Mesenchymal stem cell (in vitro differentiated cells and primary cell): ENCODE measurements at regions not wholly inside any gene's neighbourhood (a gene's known extent, or its start where the extent isn't known, plus 50 kb on each side); places are given as distances from the start of the nearest gene placed in this dataset.

Experiments
- DNase-seq: peaks from one replicate; pipeline ENCODE4 v3.0.0-alpha.2; 2013
- H2AFZ ChIP-seq: one replicate; pipeline ENCODE4 v1.6.1; 2013; ENCODE audit warnings: low read depth, mild to moderate bottlenecking, control low read depth, inconsistent platforms, low read length, moderate library complexity
- H2AK5ac ChIP-seq: 2 replicates; pipeline ENCODE4 v1.6.1; 2013; ENCODE audit warnings: low read length, moderate library complexity, mild to moderate bottlenecking, inconsistent platforms; ENCODE audit not compliant: severe bottlenecking
- H2BK120ac ChIP-seq: one replicate; pipeline ENCODE4 v1.6.1; 2013; ENCODE audit warnings: low read depth, mild to moderate bottlenecking, inconsistent platforms, low read length, moderate library complexity
- H2BK12ac ChIP-seq, 2 experiments: one replicate each; pipeline ENCODE4 v1.6.1; 2013; ENCODE audit warnings: inconsistent platforms in 2 of 2, low read length in 2 of 2, mild to moderate bottlenecking in 2 of 2, moderate library complexity in 2 of 2, control low read depth in 1 of 2
- H2BK15ac ChIP-seq: one replicate; pipeline ENCODE4 v1.6.1; 2013; ENCODE audit warnings: mild to moderate bottlenecking, low read depth, inconsistent platforms; ENCODE audit not compliant: poor library complexity, severe bottlenecking
- H2BK5ac ChIP-seq: 2 replicates; pipeline ENCODE4 v1.6.1; 2013; ENCODE audit warnings: low read depth, mild to moderate bottlenecking, low read length, control low read depth, inconsistent platforms; ENCODE audit not compliant: poor library complexity, severe bottlenecking
- H3K14ac ChIP-seq, 2 experiments: one replicate each; pipeline ENCODE4 v1.6.1; 2013; ENCODE audit warnings: inconsistent platforms in 2 of 2, low read length in 2 of 2, control low read depth in 1 of 2, mild to moderate bottlenecking in 1 of 2, moderate library complexity in 1 of 2
- H3K18ac ChIP-seq, 2 experiments: one replicate each; pipeline ENCODE4 v1.6.1; 2013; ENCODE audit warnings: inconsistent platforms in 2 of 2, low read length in 2 of 2, control low read depth in 1 of 2, low read depth in 1 of 2, mild to moderate bottlenecking in 1 of 2
- H3K23ac ChIP-seq, 2 experiments: one replicate each; pipeline ENCODE4 v1.6.1; 2013; ENCODE audit warnings: inconsistent platforms in 2 of 2, low read length in 2 of 2, mild to moderate bottlenecking in 2 of 2, moderate library complexity in 2 of 2, control low read depth in 1 of 2
- H3K27ac ChIP-seq: 2 replicates; pipeline ENCODE4 v1.5.1; 2013; ENCODE audit warnings: mild to moderate bottlenecking, moderate library complexity, low read length, control low read depth, inconsistent platforms; ENCODE audit not compliant: poor library complexity, severe bottlenecking
- H3K27me3 ChIP-seq, 2 experiments: 2 replicates each; pipeline versions ENCODE4 v1.6.1 to v1.7.0; 2013; ENCODE audit warnings: low read length in 2 of 2, mild to moderate bottlenecking in 2 of 2, moderate library complexity in 2 of 2, control low read depth in 1 of 2, inconsistent platforms in 1 of 2; ENCODE audit not compliant: control insufficient read depth in 1 of 2, insufficient read depth in 1 of 2
- H3K36me3 ChIP-seq, 2 experiments: 2 replicates each; pipeline versions ENCODE4 v1.6.1 to v1.7.0; 2013; ENCODE audit warnings: low read length in 2 of 2, control low read depth in 1 of 2, inconsistent platforms in 1 of 2, low read depth in 1 of 2, mild to moderate bottlenecking in 1 of 2; ENCODE audit not compliant: insufficient read depth in 2 of 2, control insufficient read depth in 1 of 2
- H3K4ac ChIP-seq, 2 experiments: one replicate each; pipeline ENCODE4 v1.6.1; 2013; ENCODE audit warnings: inconsistent platforms in 2 of 2, low read length in 2 of 2, mild to moderate bottlenecking in 2 of 2, moderate library complexity in 2 of 2, control low read depth in 1 of 2, low read depth in 1 of 2
- H3K4me1 ChIP-seq: 2 replicates; pipeline ENCODE4 v1.6.1; 2013; ENCODE audit warnings: low read depth, low read length, control low read depth; ENCODE audit not compliant: control insufficient read depth, insufficient read depth
- H3K4me2 ChIP-seq: 2 replicates; pipeline ENCODE4 v1.6.1; 2013; ENCODE audit warnings: low read length, mild to moderate bottlenecking, inconsistent platforms; ENCODE audit not compliant: poor library complexity, severe bottlenecking
- H3K4me3 ChIP-seq, 2 experiments: 2 replicates each; pipeline versions ENCODE4 v1.5.1 to v1.7.0; 2013; ENCODE audit warnings: low read length in 2 of 2, mild to moderate bottlenecking in 2 of 2, control low read depth in 1 of 2, low read depth in 1 of 2; ENCODE audit not compliant: insufficient read depth in 1 of 2
- H3K79me1 ChIP-seq: replicated peaks from 2 replicates; pipeline ENCODE4 v1.6.1; 2013; ENCODE audit warnings: mild to moderate bottlenecking, control low read depth, low read length, inconsistent platforms; ENCODE audit not compliant: poor library complexity, severe bottlenecking
- H3K9ac ChIP-seq: 2 replicates; pipeline ENCODE4 v1.7.0; 2013; ENCODE audit warnings: mild to moderate bottlenecking, low read length, moderate library complexity
- H3K9me3 ChIP-seq: 2 replicates; pipeline ENCODE4 v1.7.0; 2013; ENCODE audit warnings: mild to moderate bottlenecking, low read length; ENCODE audit not compliant: control insufficient read depth
- H4K8ac ChIP-seq: one replicate; pipeline ENCODE4 v1.6.1; 2013; ENCODE audit warnings: inconsistent platforms, mild to moderate bottlenecking, low read length, moderate library complexity
- H4K91ac ChIP-seq: one replicate; pipeline ENCODE4 v1.6.1; 2013; ENCODE audit warnings: mild to moderate bottlenecking, low read length, inconsistent platforms
- WGBS: methylation state at CpG from one replicate; pipeline ENCODE4 v1.1.7; 2013; ENCODE audit warnings: mixed read lengths; 5-methylcytosine and 5-hydroxymethylcytosine counted together

GRCh38 chr3:28597452-28597851, 248.8 kb upstream of the AZI2 start:
- Histone ChIP-seq H3K9ac (no peak overlapping the region), H3K9me3 (no peaks in the 10 kb centered on the region), H2BK120ac (no peak overlapping the region), H3K79me1 (no peaks in the 10 kb centered on the region), H3K18ac (no peak overlapping the region), H2BK15ac (no peak overlapping the region), H2AK5ac (no peak overlapping the region), H3K14ac (no peak overlapping the region), H2BK12ac (no peak overlapping the region), H3K27ac (no peak overlapping the region), H3K27me3 (no peaks in the 10 kb centered on the region), H4K91ac (no peak overlapping the region), H3K36me3 (no peaks in the 10 kb centered on the region), H4K8ac (no peak overlapping the region), H3K4me3 (no peak overlapping the region), H3K4me1 (no peaks in the 10 kb centered on the region), H3K23ac (no peak overlapping the region), H2AFZ (no peak overlapping the region), H3K4ac (no peak overlapping the region), H3K4me2 (no peak overlapping the region), H2BK5ac (no peak overlapping the region)
- 87% methylated on average over 5 of the region's 6 CpGs for WGBS
- no peak for DNase-seq

- H3K4me3 ChIP-seq, result no peak overlapping the region
- H3K9ac ChIP-seq, result no peak overlapping the region
- H3K14ac ChIP-seq, result no peak overlapping the region
- H4K8ac ChIP-seq, result no peak overlapping the region
- H2AFZ ChIP-seq, result no peak overlapping the region
- H3K27ac ChIP-seq, result no peak overlapping the region
- no peak overlapping the region for H3K23ac ChIP-seq
- H2BK12ac ChIP-seq, result no peak overlapping the region
- DNase-seq, result no peak
- H2AK5ac ChIP-seq, result no peak overlapping the region
- H3K36me3 ChIP-seq, result no peaks in the 10 kb centered on the region
- no peak overlapping the region for H3K4ac ChIP-seq
- H3K79me1 ChIP-seq, result no peaks in the 10 kb centered on the region
- H4K91ac ChIP-seq, result no peak overlapping the region
- H3K18ac ChIP-seq, result no peak overlapping the region
- H2BK15ac ChIP-seq, result no peak overlapping the region
- WGBS, result 90% methylated on average over 4 of the region's 4 CpGs
- H3K27me3 ChIP-seq, result no peaks in the 10 kb centered on the region
- H3K4me2 ChIP-seq, result no peak overlapping the region
- H3K9me3 ChIP-seq, result no peaks in the 10 kb centered on the region
- H2BK120ac ChIP-seq, result no peak overlapping the region
- no peak overlapping the region for H2BK5ac ChIP-seq
- H3K4me1 ChIP-seq, result no peaks in the 10 kb centered on the region
These were observed 249.5 kb upstream of the AZI2 start for GRCh38 chr3:28598165-28598564.

GRCh38 chr3:28601291-28601690, 252.7 kb upstream of the AZI2 start:
- Histone ChIP-seq H2BK15ac (no peak overlapping the region), H3K4me2 (no peak overlapping the region), H2AK5ac (no peak overlapping the region), H2BK120ac (no peak overlapping the region), H2BK5ac (no peak overlapping the region), H4K8ac (no peak overlapping the region), H3K27ac (no peak overlapping the region), H2AFZ (no peak overlapping the region), H3K27me3 (peaks cover 0 to 4% of the 10 kb centered on the region in 2 experiments), H3K14ac (no peak overlapping the region), H3K9me3 (no peaks in the 10 kb centered on the region), H2BK12ac (no peak overlapping the region), H3K23ac (no peak overlapping the region), H3K4me1 (no peaks in the 10 kb centered on the region), H3K9ac (no peak overlapping the region), H3K4me3 (no peak overlapping the region), H3K18ac (no peak overlapping the region), H4K91ac (no peak overlapping the region), H3K4ac (no peak overlapping the region), H3K36me3 (no peaks in the 10 kb centered on the region), H3K79me1 (no peaks in the 10 kb centered on the region)
- no peak for DNase-seq
- WGBS, result 65% methylated on average over 3 of the region's 4 CpGs

GRCh38 chr3:28606283-28606682, 257.7 kb upstream of the AZI2 start:
- H3K79me1 ChIP-seq, result no peaks in the 10 kb centered on the region

More at GRCh38 chr3:28606283-28606682, 257.7 kb upstream of the AZI2 start:
- H3K27me3 ChIP-seq, result peaks cover 0 to 4% of the 10 kb centered on the region in 2 experiments
- H3K36me3 ChIP-seq, result no peaks in the 10 kb centered on the region
- no peaks in the 10 kb centered on the region for H3K9me3 ChIP-seq
- no peak overlapping the region for H2BK15ac ChIP-seq
- H3K27ac ChIP-seq, result no peak overlapping the region
- WGBS, result 83% methylated on average over 1 of the region's 2 CpGs
- no peak overlapping the region for H3K23ac ChIP-seq
- no peak overlapping the region for H2BK5ac ChIP-seq
- H2AK5ac ChIP-seq, result no peak overlapping the region
- no peak overlapping the region for H4K8ac ChIP-seq
- no peak overlapping the region for H3K4me3 ChIP-seq
- H3K14ac ChIP-seq, result no peak overlapping the region
- no peak overlapping the region for H3K4ac ChIP-seq
- H4K91ac ChIP-seq, result no peak overlapping the region
- no peak overlapping the region for H2AFZ ChIP-seq
- no peak overlapping the region for H3K18ac ChIP-seq
- no peak overlapping the region for H3K9ac ChIP-seq
- no peak overlapping the region for H2BK120ac ChIP-seq
- no peak overlapping the region for H2BK12ac ChIP-seq
- H3K4me2 ChIP-seq, result no peak overlapping the region
- no peaks in the 10 kb centered on the region for H3K4me1 ChIP-seq
- DNase-seq, result no peak
